AG04449 (cell line): ENCODE measurements at regions not wholly inside any gene's neighbourhood (a gene's known extent, or its start where the extent isn't known, plus 50 kb on each side); places are given as distances from the start of the nearest gene placed in this dataset.

Source experiments
- CTCF ChIA-PET: fragments of 350-600 bp; formaldehyde crosslinking; extraction: SDS; loops from one replicate; lab custom pipeline; 2021; ENCODE audit warnings: antibody characterized with exemption; lab: Yijun Ruan, JAX
- POLR2A ChIA-PET: fragments of 400-600, 350-600 bp; formaldehyde crosslinking; extraction: SDS; loops from one replicate; lab custom pipeline; 2020; ENCODE audit warnings: antibody characterized with exemption, inconsistent platforms; lab: Yijun Ruan, JAX
- DNase-seq: peaks from one replicate; pipeline ENCODE4 v3.0.0-alpha.2; 2010; ENCODE audit warnings: low read depth, low spot score
- H3K4me3 ChIP-seq: 2 replicates; pipeline ENCODE4 v1.5.1; 2011; ENCODE audit warnings: low read depth, mild to moderate bottlenecking, control low read depth, low read length
- TF ChIP-seq, protein P1 (sequence below): IDR thresholded peaks from one replicate; pipeline ENCODE4 v1.5.1; 2011; ENCODE audit warnings: mild to moderate bottlenecking, moderate library complexity, low read length, control low read depth, inconsistent platforms; ENCODE audit not compliant: insufficient read depth; ENCODE audit errors: missing control alignments

DNA sequence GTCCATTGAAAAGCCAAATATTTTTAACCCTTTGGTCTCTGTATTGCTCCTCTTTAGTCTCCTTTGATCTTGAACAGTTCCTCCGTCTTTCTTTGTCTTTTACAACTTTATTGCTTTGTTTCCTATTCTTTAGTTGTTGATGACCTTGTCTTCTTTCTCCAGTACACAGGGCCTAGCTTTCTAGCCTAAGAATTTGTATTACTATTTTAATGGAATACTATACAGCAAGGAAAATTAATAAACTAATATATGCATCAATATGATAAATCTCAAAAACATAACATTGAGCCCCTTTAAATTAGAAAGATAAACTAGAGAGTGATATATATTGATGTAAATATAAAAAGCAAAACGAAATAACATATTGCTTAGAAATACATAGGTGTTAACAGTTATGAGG lies 88.7 kb downstream of the NR1D2 start:
- no peak overlapping the region for H3K4me3 ChIP-seq
- TF ChIP-seq, protein P1, sequence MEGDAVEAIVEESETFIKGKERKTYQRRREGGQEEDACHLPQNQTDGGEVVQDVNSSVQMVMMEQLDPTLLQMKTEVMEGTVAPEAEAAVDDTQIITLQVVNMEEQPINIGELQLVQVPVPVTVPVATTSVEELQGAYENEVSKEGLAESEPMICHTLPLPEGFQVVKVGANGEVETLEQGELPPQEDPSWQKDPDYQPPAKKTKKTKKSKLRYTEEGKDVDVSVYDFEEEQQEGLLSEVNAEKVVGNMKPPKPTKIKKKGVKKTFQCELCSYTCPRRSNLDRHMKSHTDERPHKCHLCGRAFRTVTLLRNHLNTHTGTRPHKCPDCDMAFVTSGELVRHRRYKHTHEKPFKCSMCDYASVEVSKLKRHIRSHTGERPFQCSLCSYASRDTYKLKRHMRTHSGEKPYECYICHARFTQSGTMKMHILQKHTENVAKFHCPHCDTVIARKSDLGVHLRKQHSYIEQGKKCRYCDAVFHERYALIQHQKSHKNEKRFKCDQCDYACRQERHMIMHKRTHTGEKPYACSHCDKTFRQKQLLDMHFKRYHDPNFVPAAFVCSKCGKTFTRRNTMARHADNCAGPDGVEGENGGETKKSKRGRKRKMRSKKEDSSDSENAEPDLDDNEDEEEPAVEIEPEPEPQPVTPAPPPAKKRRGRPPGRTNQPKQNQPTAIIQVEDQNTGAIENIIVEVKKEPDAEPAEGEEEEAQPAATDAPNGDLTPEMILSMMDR, result no peak
- POLR2A ChIA-PET, result no interaction called here
- DNase-seq, result no peak
- CTCF ChIA-PET, result no interaction called here

DNA sequence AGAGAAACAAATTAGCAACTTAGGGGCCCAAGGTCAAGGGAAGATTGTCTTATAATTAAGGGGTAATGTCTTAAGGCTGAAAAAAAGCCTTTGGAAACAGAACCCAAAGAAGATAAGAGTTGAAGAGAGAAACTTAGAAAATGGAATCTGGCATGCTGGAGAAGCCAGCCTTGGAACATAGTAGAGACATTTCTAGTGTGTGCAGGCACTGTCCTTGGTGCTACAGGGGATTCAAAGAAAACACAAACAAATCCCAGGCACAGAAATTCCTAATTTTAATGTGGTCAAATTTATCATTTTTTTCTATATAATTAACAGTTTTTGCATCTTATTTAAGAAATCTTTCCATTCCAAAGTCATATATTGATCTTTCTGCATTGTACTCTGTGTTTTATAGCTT lies 89.4 kb downstream of the NR1D2 start:
- no peak for DNase-seq
- TF ChIP-seq, protein P1, result no peak
- no peak overlapping the region for H3K4me3 ChIP-seq
- ChIA-PET CTCF (no interaction called here), POLR2A (no interaction called here)

DNA sequence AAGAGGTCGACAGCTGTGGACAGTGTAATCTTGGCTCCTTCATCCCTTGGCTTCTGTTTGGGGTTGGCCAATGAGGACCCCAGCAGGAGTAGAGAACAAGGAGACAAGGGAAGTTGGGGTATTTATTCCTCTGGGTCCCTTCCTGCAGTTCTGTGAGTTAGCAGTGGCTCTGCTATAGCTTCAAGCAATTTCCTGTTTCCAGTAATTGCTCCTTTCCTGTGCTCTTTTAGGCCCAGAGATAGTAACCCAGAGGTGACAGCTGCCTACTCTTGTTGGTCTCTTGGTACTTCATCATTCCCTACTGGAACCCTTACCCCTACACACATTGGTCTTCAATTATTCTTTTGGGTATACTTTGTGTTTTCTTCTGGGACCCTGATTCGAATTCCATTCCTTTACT lies 92.9 kb downstream of the NR1D2 start:
- POLR2A ChIA-PET, result no interaction called here

DNA sequence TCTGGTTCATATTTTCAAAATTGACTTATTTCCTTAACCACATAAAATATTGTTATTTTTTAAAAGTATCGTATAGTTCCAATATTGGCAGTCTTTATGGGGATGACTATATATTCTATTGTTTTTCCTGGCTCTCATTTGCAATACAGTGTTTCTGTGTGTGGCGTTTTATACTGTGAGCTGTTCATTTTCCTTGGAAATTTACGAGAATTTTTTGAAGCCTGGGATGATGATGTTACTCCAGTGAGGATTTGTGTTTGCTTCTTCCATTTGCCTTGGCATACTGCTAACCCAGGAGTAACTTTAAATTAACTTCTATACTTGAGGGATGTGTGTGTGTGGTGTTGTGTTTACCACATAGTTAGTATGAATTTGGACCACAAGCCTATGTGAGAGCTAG lies 95.2 kb downstream of the NR1D2 start:
- H3K4me3 ChIP-seq, result no peak overlapping the region
- CTCF ChIA-PET, result no interaction called here

More for the DNA sequence above, 92.9 kb downstream of the NR1D2 start:
- DNase-seq, result no peak
- CTCF ChIA-PET, result no interaction called here
- no peak overlapping the region for H3K4me3 ChIP-seq
- TF ChIP-seq, protein P1, result no peak

DNA sequence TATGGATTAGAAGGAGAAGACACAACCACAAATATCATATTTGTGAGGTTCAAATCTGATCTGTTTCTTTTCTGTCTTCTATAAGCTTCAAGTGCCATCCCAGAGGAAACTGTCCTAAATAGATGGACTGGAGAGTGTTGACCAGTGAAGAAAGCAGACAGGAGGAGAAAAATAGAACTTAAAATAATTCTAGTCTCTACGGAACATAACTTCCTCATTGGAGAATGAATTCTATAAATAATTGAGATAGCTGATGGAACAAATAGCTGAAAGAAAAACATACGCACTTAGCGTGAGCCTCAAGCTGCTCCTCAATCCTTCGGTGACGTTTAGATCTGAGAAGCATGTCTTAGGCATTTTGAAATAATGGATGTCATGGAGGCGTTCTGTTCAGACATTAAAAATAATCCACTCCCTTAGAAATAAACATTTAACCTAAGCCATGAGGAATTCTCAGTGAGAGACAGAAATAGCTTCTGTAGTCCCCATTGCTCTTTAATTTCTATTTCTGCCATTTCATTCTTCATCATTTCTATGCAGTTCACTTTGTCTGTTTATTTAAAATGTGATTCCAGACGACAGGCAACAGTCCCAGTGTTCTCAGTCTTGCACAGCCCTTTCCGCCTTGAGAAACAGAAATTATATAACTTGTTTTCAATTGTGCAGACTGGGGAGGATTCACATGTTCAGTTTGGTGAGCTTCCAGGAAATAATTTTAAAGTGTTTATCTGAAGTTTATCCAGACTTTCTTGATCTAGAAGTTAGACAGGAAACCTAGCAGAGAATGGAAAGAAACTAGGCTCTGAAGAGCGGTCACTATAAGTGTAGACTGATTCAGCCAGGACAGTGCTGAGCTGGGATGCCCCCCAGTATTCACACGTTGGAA lies 97.3 kb downstream of the NR1D2 start:
- CTCF ChIA-PET, result interaction anchor here (1.1 kb wide), 1 partner anchor 44 kb away, joined by 4 read pairs; no protein-coding TSS in a partner anchor
- no peak overlapping the region for H3K4me3 ChIP-seq
- TF ChIP-seq, protein P1, result no peak
- DNase-seq, result no peak
- POLR2A ChIA-PET, result no interaction called here

More for the DNA sequence above, 95.2 kb downstream of the NR1D2 start:
- no peak for DNase-seq
- POLR2A ChIA-PET, result no interaction called here
- TF ChIP-seq, protein P1, result no peak

DNA sequence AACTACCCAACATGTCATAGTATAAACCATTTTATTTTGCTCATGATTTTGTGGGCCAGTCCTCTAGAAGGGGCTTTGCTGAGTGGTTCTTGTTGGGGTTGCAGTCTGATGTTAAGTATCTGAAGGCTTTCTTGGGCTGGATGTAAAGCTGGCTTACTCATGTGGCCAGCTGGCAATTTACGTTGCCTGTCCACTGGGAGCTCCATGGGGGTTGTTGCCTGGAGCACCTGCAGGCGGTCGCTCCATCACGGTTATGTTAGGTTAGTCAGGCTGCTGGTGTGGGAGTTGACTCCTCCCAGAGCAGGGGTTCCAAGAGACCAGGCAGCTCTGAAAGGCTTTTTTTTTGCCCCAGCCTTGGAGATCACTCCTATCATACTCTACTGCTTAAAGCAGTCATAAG lies 98.1 kb downstream of the NR1D2 start:
- TF ChIP-seq, protein P1, result no peak
- CTCF ChIA-PET, result no interaction called here
- DNase-seq, result no peak
- POLR2A ChIA-PET, result no interaction called here
- H3K4me3 ChIP-seq, result no peak overlapping the region
